HG03520 (cell line): ENCODE measurements at regions not wholly inside any gene's neighbourhood (a gene's known extent, or its start where the extent isn't known, plus 50 kb on each side); places are given as distances from the start of the nearest gene placed in this dataset.

Experiments used
- ATAC-seq: cut with Tn5 transposase; IDR thresholded peaks from one replicate; pipeline ENCODE4 v1.9.1; 2021; ENCODE audit warnings: mild to moderate bottlenecking, moderate library complexity; ENCODE audit not compliant: unreplicated experiment

DNA sequence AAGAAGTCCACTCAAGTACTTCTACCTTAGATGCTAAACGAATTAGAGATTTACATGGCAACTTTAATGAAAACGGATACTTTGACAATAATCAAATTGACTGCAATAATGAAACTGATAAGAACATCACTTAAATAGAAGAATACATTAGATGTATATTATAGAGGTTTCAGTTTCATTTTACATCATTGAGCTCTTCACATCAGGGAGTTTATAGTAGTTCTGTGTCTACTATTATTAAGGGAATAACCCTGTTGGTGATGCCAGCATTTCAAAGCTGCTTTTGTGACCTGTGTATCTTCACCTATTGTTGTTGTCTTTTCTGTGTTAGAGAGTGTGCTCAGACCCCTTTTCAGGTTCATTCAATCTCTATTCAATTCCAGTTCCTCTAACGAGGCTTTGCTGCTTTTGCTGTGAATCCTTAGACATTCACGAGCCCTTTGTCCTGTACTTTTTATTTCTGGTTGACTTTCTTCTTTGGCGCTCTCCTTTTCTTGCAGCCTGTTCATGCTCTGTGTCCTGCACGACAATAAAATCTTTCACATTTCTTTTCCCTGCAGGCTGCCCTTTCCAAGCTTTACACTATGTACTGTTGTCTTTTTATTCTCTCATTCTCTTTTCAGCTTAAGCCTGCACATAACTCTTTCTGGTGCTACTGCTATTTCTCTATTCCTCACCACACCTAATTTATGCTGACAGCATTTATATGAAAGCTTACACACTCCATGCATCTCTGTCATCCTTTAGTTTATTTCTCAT, 232.1 kb downstream of the CPE start:
- no peak for ATAC-seq

DNA sequence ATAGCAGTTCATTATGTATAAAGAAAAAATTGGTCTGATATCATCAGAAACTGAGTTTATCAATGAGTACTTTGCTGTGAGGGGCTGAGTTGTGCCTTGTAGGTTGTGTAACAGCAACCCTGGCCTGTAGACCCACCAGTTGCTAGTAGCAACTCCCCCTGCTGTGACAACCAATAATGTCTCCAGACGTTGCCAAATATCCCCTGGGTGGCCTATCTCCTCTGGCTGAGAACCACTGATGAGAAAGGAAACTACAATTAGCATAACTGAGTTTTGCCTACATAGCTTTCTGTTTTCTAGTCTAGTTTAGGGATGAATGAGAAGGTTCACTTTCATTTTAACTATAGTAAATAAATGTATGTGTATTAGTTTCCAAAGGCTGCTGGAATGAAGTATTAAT, 234.1 kb downstream of the CPE start:
- ATAC-seq = peak; percentile 87

DNA sequence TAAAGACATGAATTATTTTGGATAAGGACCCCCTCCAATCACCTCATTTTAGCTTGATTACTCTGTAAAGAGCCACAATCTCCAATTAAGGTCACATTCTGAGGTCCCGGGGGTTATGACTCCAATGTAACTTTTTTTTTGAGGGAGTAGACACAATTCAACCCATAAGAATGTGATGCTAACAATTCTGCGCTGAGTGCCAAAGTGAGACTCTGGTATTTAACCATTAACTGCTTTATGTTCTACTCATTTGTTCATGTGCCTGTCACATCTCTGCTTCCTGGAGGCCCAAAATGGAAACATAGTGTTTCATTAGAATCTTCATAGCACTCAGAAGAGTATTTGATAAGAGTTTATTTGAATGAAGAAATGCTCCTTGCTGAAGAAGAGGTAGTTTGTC, 234.8 kb downstream of the CPE start:
- ATAC-seq = no peak

DNA sequence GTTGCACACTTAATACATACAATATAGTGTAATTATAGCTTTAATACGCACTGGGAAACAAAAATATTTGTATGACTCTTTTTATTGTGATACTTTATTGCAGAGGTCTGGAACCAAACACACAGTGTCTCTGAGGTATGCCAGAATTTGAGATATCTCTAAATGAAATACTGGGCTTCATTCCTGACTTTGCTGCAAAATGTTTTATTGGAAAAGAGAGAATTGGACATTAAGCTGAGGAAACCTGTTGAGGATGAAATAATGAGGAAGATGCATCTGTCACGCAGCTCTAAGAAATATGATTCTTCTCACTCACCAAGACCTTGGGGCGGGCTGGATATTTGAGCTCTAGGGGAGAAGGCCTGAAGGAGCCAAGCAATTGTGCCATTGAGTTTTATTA, 242.1 kb downstream of the CPE start:
- no peak for ATAC-seq

DNA sequence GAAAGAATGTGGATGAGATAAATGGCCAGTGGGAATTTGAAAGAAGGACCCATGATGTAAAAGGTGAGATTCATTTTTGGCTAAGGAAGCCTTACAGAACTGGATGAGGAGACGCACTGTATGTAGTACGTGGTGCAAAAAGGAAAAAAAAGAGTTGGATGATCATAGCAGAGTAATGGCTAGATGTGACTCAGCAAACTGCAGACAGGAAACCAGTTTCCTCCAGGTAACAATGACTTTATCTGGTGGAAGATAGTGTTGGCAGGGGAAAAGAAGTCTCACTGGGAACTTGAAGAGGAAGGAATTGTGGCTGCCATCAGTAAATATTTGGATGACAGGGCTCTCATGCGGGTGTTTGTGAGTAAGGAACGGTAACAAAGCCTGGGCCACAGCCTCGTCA, 243.2 kb downstream of the CPE start:
- ATAC-seq = no peak

DNA sequence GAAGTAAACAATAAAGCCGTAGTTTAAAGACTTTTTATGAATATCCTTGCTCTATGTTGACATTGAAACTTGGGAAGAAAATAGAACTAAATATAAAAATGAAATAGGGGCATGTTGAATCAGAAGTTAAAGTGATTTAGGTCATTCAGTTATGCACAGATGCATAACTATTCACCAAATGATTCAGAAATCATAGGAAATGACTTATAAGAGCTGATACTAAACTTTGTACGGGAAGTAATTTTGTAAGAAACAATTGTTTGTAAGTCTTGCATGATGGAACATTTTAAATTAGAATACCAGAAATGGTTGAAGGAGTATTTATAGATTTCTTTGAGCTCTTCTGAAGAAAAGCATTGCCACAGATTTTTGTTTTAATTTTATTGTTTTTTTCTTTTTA, 246.5 kb downstream of the CPE start:
- ATAC-seq = no peak

DNA sequence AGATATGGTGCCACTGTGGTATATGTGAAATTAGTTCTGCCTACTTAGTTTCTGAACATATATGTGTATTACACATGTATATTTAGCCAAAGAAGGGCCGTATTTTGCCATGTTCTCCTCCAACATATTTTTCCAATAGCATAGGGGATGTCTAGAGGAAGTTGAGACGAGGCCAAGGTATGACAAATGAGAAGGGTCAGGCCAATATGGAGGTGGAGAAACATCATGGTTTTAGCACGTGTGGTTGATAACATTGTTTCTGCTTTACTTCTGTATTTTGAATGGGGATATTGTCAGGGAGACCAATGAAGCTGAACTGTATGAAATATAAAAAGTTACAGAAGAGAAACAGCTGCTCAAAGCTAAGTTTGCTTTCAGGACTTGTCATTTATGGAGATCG, 246.7 kb upstream of the TLL1 start:
- ATAC-seq = no peak

DNA sequence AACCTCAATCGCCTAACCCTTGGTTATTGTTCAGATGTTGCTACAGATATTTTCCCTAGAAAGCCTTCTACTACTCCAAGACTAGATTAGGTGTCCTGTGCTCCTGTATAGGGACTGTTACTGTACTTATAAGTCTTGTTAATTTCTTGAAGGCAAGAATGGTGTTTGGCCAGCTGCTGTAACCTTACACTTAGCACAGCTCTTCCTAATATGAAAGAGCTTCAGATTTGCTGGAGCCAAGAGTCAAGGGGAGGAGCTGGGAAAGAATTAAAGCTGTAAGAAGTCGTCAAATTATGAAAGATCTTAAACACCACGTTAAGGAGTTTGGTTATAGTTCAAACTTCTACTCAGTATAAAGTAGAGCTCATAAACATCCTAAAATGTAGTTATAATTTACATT, 245.9 kb upstream of the TLL1 start:
- ATAC-seq = no peak

DNA sequence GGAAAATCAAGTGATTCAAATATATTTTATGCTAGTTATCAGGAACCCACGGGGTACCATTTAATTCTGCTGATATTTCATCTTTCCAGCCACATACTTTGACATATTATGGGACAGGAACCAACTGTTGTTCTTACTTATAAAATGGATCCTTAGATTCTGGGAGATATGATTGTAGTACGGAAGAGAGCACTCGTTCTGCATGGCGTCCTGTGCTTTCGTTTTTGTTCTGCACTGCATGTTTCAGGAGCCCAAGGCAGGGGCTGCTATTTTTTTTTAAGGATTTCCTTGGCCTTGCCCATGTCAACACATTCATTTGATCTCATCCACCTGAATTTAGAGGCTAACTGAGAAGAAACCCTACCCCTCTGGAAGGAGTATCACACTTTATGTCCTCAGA, 245.5 kb upstream of the TLL1 start:
- no peak for ATAC-seq

DNA sequence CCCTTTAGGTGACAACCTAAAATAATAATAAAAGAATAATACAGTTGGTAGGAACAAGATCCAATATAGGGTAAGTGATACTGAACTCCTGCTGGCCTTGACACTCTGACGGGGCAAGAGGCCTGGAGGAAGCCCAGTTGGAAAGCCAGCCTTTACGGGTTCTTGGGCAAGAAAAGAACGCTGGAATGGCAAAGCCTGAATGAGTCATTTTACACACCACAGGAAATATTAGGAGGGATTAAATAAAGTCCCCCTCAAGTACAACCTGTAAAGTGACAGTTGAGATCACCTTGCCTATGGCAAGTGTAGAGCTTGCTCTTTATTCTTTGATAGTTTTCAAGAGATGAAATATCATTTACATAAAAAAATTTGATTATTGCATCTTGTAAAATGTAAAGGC, 244.5 kb upstream of the TLL1 start:
- ATAC-seq = no peak

DNA sequence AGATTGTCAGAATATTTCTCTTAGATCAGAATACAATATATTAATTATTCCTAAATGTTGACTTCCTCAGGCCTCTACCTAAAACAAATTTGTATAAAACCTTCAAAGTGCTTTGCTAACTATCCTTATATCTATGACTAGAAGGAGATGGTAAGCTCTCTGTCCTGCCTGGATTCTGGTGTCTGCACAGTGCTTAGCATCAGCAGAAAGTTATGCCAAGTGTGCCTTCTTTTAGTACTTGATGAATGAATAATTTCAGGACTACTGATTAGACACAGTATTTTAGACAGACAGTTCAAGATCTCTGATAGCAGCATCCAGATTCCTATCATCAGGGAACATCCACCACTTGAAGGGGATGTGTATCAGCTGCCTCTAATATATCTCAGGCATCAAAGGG, 242.4 kb upstream of the TLL1 start:
- ATAC-seq = no peak

DNA sequence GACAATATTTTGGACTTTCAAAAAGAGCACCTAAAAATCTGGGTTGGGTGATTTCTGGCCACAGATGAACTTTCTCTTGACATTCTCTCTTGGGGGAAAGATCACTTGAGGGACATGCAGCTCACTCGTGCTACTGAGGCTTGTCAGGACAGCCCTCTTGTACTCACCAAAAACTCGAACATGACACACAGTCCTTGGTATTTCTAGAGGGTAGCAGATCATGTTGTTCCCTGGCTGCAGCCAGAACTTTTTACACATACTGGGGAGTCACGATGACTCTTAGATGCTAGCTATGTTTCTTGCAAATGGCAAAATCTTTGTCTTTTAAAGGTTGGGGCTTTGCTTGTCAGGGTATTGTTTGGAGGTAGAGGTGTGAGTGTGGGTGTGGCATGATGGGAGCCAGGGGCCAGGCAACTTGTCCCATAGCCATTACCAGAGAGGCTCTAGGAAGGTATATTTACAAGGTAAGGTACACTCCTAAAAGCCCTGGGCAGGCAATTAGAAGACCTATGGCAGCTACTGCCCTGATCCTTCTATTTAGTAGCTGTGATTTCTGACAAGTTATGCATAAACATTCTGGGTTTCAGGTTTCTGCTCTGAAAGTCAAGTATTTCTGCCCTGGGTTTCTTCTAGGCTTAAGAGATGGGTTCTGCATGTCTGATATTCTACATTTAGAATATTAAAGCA, 241.7 kb upstream of the TLL1 start:
- no peak for ATAC-seq

DNA sequence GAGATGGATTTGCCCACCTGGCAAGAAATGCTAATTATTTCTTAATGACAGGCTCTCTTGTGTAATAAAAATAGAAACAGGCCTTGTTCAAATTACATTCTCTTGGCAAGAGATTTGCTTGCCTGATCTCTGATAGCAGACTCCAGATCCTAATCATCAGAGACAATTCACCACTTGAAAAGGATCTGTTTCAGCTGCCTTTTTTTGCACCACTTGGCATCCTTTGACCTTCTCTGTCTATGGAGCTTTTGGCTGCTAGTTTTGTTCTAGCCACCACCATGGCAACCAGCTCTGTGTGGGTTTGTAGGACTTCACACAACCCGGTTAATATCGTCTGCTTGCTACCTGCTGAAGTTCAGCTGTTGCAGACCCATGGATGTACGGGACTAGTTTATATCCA, 241.1 kb upstream of the TLL1 start:
- ATAC-seq = no peak

DNA sequence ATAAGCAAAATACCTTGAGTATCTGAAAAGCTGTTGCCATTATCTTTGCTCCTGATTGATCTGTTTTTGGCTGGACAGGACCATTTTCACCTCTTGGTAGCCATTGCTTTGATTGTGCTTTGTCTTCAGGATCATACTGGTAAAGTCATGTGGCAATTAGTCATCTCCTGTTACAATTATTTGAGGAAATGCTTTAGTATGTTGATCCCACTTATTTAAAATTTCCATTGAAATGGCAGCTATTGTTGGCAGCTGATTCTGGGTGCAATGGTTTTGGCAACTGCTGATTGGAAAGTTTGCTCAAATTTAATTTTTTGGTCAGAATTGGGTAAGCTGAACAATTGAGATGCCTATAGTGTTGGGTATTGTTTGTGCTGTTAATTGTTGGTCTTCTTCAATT, 238.3 kb upstream of the TLL1 start:
- ATAC-seq = no peak

DNA sequence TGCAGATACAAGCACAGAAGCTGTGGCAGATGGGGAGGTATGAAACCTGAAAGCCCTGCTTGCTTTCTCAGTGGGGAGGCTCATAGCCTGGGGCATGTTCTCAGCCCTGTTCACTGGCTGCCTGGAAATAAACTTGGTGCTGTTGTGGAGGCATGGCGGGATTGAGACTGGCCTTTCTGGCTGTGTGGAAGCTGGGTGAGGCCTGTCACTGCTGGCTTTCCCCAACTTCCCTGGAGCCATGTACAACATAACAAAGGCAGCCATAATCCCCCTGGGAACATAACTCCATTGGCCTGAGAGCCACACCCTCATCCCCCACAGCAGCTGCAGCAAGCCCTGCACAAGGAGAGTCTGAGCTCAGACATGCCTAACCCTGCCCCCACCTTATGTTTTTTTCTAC, 237.7 kb upstream of the TLL1 start:
- no peak for ATAC-seq

DNA sequence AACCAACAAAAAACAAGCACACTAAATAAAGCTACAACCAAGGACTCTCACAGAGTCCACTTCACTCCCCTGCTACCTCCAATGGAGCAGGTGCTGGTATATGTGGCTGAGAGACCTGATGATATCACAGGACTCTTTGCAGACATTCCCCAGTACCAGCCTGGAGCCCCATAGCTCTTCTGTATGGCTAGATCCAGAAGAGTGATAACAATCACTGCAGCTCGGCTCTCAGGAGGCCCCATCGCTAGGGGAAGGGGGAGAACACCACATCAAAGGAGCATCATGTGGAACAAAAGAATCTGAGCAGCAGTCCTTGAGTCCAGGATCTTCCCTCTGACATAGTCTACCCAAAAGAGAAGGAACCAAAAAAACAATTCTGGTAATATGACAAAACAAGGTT, 237.1 kb upstream of the TLL1 start:
- no peak for ATAC-seq

DNA sequence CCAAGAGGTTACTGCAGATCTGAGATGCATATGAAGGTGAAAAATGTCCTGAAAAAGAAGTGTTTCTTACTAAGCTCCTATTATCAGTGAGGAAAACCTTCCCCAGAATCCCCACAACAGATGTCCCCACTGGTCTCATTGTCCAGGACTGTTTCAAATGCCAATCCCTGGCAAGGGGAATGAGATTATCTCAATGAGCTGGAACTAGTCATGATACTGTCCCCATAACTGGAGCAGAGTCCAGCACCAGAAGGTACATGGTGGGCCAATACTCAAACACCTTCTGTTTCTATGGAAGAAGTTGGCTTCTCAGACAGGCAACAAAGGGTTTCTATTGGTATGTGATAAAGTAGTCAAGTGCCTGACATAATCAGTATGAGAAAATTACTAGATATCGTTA, 221.1 kb upstream of the TLL1 start:
- ATAC-seq = no peak

DNA sequence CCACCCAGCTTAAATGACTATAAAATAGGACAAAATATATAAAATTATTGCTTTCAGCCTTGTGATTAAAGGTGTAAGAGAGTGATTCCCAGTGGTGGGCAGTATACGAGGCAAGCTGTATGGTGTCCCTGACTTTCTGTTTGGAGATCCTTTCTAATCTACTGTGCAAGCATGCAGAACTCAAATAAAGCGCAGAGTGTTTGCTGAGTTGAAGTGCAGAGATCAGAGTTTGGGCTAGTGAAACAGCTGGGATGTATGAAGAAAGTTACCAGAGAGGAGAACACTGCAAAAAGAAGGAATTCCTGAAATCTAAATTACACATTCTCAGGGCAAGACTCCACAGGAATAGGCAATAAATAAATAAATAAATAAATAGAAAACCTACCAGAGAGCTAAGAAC, 218.5 kb upstream of the TLL1 start:
- ATAC-seq = no peak

DNA sequence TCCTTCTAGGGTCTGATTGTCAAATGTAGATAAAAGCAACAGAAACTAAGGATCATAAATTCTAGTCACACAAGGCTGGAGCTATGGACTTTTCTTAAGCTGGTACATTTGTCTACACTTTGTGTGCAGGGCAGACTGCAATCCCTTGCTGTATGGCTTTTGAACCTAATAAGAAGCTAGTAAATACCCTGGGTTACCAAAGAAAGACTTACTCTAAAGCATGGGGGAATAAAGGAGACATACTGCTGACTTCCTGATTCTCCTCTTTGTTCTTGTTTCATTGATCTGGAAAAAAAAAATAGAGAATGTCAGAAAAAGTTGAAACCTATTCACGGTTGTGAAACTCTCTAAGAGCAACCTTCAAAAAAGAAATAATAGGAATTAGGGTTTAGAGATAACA, 216.6 kb upstream of the TLL1 start:
- no peak for ATAC-seq

DNA sequence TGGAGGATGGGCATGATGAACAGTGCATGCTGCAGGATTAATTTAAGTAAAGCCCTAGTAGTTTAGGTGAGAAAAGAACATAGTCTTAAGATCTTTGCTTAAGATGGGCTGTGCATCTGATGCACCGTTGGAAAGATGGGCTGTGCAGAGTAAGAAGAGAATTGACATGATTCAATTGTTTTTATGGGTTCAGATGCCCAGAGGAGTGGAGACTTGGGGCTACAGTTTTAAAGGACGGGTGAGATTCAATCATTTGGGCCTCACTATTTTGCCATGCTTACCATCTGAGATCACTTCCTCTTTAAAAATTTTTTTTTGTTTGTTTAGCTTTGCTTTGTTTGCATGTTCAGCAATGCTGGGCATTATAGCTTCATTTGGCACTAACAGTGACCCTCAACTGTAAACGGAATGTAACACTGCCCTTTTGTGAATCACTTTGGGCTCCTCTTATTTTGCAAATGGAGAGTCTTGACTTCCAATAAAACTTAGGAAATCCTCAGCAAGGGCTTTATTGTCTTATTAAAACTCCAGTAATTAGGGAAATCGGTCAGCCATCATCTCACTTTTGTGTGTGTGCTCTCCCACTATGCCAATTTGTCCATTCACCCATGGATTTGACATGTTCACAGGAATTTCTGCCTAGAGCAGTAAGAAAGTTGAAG, 216.1 kb upstream of the TLL1 start:
- ATAC-seq = no peak

DNA sequence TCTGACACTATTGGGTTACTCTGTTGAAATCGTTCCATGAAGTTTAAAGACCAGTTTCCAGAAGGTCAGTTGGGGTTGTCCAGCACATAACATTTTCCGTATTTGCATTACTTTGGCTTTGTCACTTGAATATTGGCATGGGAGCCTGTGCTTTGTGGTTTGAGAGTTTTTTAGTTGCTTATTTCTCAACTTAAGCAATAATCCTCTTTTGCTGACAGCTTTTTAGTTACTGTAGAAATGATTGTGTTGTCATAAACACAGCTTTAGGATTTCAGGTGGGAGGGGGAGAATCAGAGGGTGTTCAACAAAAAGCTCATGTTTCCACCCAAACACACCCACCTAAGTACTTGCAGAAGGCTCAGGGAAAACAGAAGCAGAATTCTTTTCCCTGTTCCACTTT, 210.7 kb upstream of the TLL1 start:
- no peak for ATAC-seq

DNA sequence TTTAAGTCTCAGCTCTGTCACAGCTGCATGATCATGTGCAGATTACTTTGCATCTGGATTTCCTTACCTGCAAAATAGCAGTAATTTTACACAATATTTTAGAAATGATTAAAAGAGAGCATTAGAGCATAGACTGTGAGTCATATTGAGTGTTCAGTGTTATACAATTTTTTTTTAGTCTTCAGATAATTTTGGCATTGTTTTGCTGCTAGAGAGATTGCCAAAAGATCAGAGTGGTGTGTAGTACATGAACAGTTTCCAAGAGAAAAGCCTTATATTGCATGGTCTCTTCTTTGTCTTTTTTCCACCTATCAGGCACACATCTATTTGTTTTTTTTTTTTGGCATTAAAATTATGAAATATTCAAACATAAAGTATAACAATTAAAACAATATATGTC, 209.6 kb upstream of the TLL1 start:
- ATAC-seq = no peak
